ENCODE measurements at regions not wholly inside any gene's neighbourhood (a gene's known extent, or its start where the extent isn't known, plus 50 kb on each side); places are given as distances from the start of the nearest gene placed in this dataset.

- CTCF ChIA-PET: interaction anchor here (0.7 to 1.4 kb wide), 4 partner anchors 13 to 30 kb away, joined by 3 to 4 read pairs (median 3); no protein-coding TSS in a partner anchor
- POLR2A ChIA-PET: no interaction called here
- H3K27me3 Mint-ChIP-seq: no peaks in the 10 kb centered on the region
Observed at GRCh38 chr7:115081772-115082171, 159.9 kb downstream of the MDFIC start.

GRCh38 chr7:115078851-115079250 is 157.0 kb downstream of the MDFIC start:
- ATAC-seq (no peak), DNase-seq (no peak)
- no peaks in the 10 kb centered on the region for H3K4me1 Mint-ChIP-seq
- no peaks in the 10 kb centered on the region for H3K36me3 Mint-ChIP-seq (ENCODE audit: low read depth)
- H3K4me3 Mint-ChIP-seq: no peak overlapping the region
- POLR2A ChIA-PET: no interaction called here
- intact Hi-C loops (cut with DNase I, micrococcal nuclease): no loop called here
- H3K9me3 Mint-ChIP-seq (ENCODE audit: low read depth): no peaks in the 10 kb centered on the region
- H3K27ac Mint-ChIP-seq: no peak overlapping the region
- CTCF ChIA-PET: no interaction called here
- no peaks in the 10 kb centered on the region for H3K27me3 Mint-ChIP-seq

More at GRCh38 chr7:115081772-115082171, 159.9 kb downstream of the MDFIC start:
- Mint-ChIP-seq H3K27ac (no peak overlapping the region), H3K4me3 (no peak overlapping the region), H3K4me1 (no peaks in the 10 kb centered on the region), H3K9me3 (ENCODE audit: low read depth) (no peaks in the 10 kb centered on the region), H3K36me3 (ENCODE audit: low read depth) (no peaks in the 10 kb centered on the region)
- intact Hi-C loops (cut with DNase I, micrococcal nuclease): no loop called here
- DNase-seq (no peak), ATAC-seq (no peak)

GRCh38 chr7:115078386-115078785 is 156.5 kb downstream of the MDFIC start:
- intact Hi-C loops (cut with DNase I, micrococcal nuclease): no loop called here
- Mint-ChIP-seq H3K9me3 (ENCODE audit: low read depth) (no peaks in the 10 kb centered on the region), H3K4me1 (no peaks in the 10 kb centered on the region), H3K27me3 (no peaks in the 10 kb centered on the region), H3K4me3 (no peak overlapping the region), H3K36me3 (ENCODE audit: low read depth) (no peaks in the 10 kb centered on the region), H3K27ac (no peak overlapping the region)
- no peak for DNase-seq
- ChIA-PET POLR2A (no interaction called here), CTCF (no interaction called here)
- no peak for ATAC-seq

GRCh38 chr7:115070311-115070710 is 148.4 kb downstream of the MDFIC start:
- ChIA-PET POLR2A (no interaction called here), CTCF (no interaction called here)
- Mint-ChIP-seq H3K27ac (no peak overlapping the region), H3K4me3 (no peak overlapping the region), H3K4me1 (peaks cover 3% of the 10 kb centered on the region), H3K36me3 (ENCODE audit: low read depth) (no peaks in the 10 kb centered on the region), H3K27me3 (no peaks in the 10 kb centered on the region), H3K9me3 (ENCODE audit: low read depth) (no peaks in the 10 kb centered on the region)
- no peak for ATAC-seq
- no peak for DNase-seq
- intact Hi-C loops (cut with DNase I, micrococcal nuclease): no loop called here
